GM19099 (cell line): ENCODE measurements at regions not wholly inside any gene's neighbourhood (a gene's known extent, or its start where the extent isn't known, plus 50 kb on each side); places are given as distances from the start of the nearest gene placed in this dataset.

ENCODE experiments used
- POLR2A ChIP-seq: IDR thresholded peaks from 3 replicates; pipeline ENCODE4 v1.6.1; 2011; ENCODE audit warnings: low read depth; ENCODE audit not compliant: insufficient read length; ENCODE audit errors: extremely low read depth

- no peak for TF ChIP-seq POLR2A
Measured at GRCh38 chr4:124414276-124415040, 298.1 kb downstream of the ANKRD50 start.

GRCh38 chr4:124415146-124415545, 297.4 kb downstream of the ANKRD50 start:
- TF ChIP-seq POLR2A: no peak

- TF ChIP-seq POLR2A: no peak
Measured at GRCh38 chr4:124417371-124417770, 295.2 kb downstream of the ANKRD50 start.

- TF ChIP-seq POLR2A: no peak
Measured at GRCh38 chr4:124420166-124420695, 292.3 kb downstream of the ANKRD50 start.

- TF ChIP-seq POLR2A: no peak
Measured at GRCh38 chr4:124423160-124423559, 289.4 kb downstream of the ANKRD50 start.

- TF ChIP-seq POLR2A: no peak
Measured at GRCh38 chr4:124426279-124426678, 286.3 kb downstream of the ANKRD50 start.

GRCh38 chr4:124427095-124427767, 285.3 kb downstream of the ANKRD50 start:
- no peak for TF ChIP-seq POLR2A

- no peak for TF ChIP-seq POLR2A
Measured at GRCh38 chr4:124428648-124429047, 283.9 kb downstream of the ANKRD50 start.

- TF ChIP-seq POLR2A: no peak
Measured at GRCh38 chr4:124429746-124430250, 282.7 kb downstream of the ANKRD50 start.

GRCh38 chr4:124431653-124432192, 280.8 kb downstream of the ANKRD50 start:
- TF ChIP-seq POLR2A: no peak

GRCh38 chr4:124432500-124432899, 280.0 kb downstream of the ANKRD50 start:
- TF ChIP-seq POLR2A: no peak

GRCh38 chr4:124433044-124433443, 279.5 kb downstream of the ANKRD50 start:
- no peak for TF ChIP-seq POLR2A

- TF ChIP-seq POLR2A: no peak
Measured at GRCh38 chr4:124433500-124433899, 279.0 kb downstream of the ANKRD50 start.

- TF ChIP-seq POLR2A: no peak
Measured at GRCh38 chr4:124435274-124435950, 277.1 kb downstream of the ANKRD50 start.

GRCh38 chr4:124437853-124438495, 274.6 kb downstream of the ANKRD50 start:
- TF ChIP-seq POLR2A: no peak

GRCh38 chr4:124445071-124445470, 267.5 kb downstream of the ANKRD50 start:
- no peak for TF ChIP-seq POLR2A
